ENCODE measurements at regions not wholly inside any gene's neighbourhood (a gene's known extent, or its start where the extent isn't known, plus 50 kb on each side); places are given as distances from the start of the nearest gene placed in this dataset.

DNA sequence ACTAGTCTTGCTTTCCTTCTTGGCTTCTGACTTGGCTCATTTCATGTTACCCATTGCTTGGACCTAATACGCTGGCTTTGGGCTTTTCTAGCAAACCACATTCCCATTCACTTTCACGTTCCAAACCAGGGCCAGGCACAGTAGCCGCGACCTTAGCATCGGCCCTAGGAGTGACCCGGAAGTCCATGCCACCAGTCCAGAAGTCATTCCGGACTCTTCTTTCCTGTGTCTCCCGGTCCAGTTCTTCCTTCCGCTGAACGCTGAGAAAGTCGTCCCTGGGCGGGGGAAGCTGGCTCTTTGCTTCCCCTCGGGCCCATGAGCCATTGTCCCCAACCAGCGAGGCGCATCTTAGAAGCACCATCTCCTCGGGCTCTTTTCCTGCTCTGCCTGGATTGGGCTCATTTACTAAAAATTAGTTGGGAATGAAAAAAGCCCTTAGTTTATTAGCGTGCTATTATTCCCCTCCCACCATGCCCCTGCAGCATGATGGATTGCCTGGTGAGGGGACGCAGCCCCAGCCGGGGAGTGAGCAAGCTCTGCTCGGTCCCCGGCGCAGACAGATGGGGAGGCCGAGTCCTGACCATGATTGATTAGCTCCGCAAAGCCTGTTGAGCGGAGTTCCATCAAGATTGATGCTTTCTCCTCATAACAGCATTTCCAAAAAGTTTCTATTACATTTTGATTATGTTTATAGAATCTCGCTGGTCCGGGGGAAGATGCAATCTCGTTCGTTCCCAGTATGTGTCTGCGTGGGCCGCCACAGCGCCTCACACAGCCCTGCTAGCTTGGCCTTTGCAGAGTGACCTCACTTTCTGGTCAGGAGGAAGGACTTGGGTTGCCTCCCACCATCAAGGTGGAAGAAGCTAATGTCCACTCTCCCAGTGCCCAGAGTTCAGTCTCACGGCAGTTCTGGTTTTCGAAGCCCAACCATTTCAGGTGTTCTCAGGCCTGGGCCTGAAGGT, 115.1 kb upstream of the TOP1 start:
- TF ChIP-seq, protein P1, sequence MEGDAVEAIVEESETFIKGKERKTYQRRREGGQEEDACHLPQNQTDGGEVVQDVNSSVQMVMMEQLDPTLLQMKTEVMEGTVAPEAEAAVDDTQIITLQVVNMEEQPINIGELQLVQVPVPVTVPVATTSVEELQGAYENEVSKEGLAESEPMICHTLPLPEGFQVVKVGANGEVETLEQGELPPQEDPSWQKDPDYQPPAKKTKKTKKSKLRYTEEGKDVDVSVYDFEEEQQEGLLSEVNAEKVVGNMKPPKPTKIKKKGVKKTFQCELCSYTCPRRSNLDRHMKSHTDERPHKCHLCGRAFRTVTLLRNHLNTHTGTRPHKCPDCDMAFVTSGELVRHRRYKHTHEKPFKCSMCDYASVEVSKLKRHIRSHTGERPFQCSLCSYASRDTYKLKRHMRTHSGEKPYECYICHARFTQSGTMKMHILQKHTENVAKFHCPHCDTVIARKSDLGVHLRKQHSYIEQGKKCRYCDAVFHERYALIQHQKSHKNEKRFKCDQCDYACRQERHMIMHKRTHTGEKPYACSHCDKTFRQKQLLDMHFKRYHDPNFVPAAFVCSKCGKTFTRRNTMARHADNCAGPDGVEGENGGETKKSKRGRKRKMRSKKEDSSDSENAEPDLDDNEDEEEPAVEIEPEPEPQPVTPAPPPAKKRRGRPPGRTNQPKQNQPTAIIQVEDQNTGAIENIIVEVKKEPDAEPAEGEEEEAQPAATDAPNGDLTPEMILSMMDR (IDR thresholded peaks at IDR 0.05; ENCODE audit: control extremely low read depth, extremely low read depth): no peak
- H3K27me3 ChIP-seq (ENCODE audit: control insufficient read depth in 3 of 3, insufficient read depth in 3 of 3, low read length in 2 of 3): no peaks in the 10 kb centered on the region
- no peaks in the 10 kb centered on the region for H3K4me1 ChIP-seq (ENCODE audit: control insufficient read depth in 5 of 5, insufficient read depth in 5 of 5, low read length in 5 of 5)
- DNase-seq (no peak), ATAC-seq (ENCODE audit: insufficient read depth, low FRiP score) (no peak)
- WGBS, 2 donors: 85 to 88% methylated on average over 34 of the region's 34 CpGs
- H3K36me3 ChIP-seq (ENCODE audit: control insufficient read depth in 4 of 4, insufficient read depth in 4 of 4, low read length in 4 of 4): no peaks in the 10 kb centered on the region
- H3K27ac ChIP-seq (ENCODE audit: low read depth in 1 of 2, low read length in 1 of 2): no peak overlapping the region
- peaks cover 0 to 4% (median 0%) of the 10 kb centered on the region in 4 donors for H3K9me3 ChIP-seq (ENCODE audit: control insufficient read depth in 4 of 4, insufficient read depth in 3 of 4, low read length in 3 of 4)
- H3K9ac ChIP-seq (ENCODE audit: insufficient read depth in 1 of 2, low read length in 2 of 2): no peak overlapping the region
- no peak overlapping the region for H3K4me3 ChIP-seq

DNA sequence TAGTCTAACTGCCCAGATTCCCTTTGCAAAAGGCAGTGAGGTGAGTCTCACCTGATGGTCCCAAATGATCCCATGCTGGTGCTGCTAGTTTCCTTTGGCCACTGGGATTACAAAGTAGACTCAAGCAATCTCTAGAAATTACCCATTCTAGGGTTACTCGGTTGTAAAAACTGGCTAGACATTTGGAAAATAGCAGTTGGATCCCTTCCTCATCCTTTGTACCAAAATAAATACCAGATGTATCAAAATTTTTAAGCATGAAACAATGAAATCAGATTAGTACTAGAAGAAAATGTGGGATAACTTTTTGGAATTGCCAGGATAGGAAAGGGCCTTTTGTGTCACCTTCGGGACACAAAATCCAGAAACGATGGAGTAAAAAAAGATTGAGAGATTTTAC, 112.9 kb upstream of the TOP1 start:
- TF ChIP-seq, protein P1 (IDR thresholded peaks at IDR 0.05; ENCODE audit: control extremely low read depth, extremely low read depth): no peak
- no peak for ATAC-seq (ENCODE audit: insufficient read depth, low FRiP score)
- H3K9me3 ChIP-seq (ENCODE audit: control insufficient read depth in 4 of 4, insufficient read depth in 3 of 4, low read length in 3 of 4): peaks cover 0 to 4% (median 0%) of the 10 kb centered on the region in 4 donors
- WGBS, 2 donors: 91 to 98% methylated on average over 3 of the region's 3 CpGs
- H3K36me3 ChIP-seq (ENCODE audit: control insufficient read depth in 4 of 4, insufficient read depth in 4 of 4, low read length in 4 of 4): no peaks in the 10 kb centered on the region
- H3K27ac ChIP-seq (ENCODE audit: low read depth in 1 of 2, low read length in 1 of 2): no peak overlapping the region
- DNase-seq: no peak
- no peaks in the 10 kb centered on the region for H3K27me3 ChIP-seq (ENCODE audit: control insufficient read depth in 3 of 3, insufficient read depth in 3 of 3, low read length in 2 of 3)
- no peak overlapping the region for H3K4me3 ChIP-seq
- no peak overlapping the region for H3K9ac ChIP-seq (ENCODE audit: insufficient read depth in 1 of 2, low read length in 2 of 2)
- H3K4me1 ChIP-seq (ENCODE audit: control insufficient read depth in 5 of 5, insufficient read depth in 5 of 5, low read length in 5 of 5): no peaks in the 10 kb centered on the region

DNA sequence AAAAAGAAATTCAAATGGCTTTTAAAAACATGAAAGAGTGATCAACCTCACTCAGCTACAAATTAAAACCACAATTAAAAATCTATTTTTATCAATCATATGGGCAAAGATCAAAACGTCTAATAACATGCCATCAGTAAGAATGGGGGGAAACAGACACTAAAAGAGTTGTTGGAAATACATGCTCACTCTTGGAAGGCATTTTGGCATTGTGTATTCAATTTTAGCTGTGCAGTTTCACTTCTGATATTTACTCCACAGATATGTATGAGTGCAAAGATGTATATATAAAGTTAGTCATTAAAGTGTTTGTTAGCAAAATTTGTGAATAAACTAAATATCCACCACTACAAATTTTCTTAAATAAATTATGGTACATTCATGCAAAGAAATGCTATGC, 112.3 kb upstream of the TOP1 start:
- DNase-seq (no peak), ATAC-seq (ENCODE audit: insufficient read depth, low FRiP score) (no peak)
- no peak overlapping the region for H3K27ac ChIP-seq (ENCODE audit: low read depth in 1 of 2, low read length in 1 of 2)
- H3K36me3 ChIP-seq (ENCODE audit: control insufficient read depth in 4 of 4, insufficient read depth in 4 of 4, low read length in 4 of 4): no peaks in the 10 kb centered on the region
- no peak overlapping the region for H3K4me3 ChIP-seq
- WGBS, 2 donors: 24 to 60% methylated on average over 1 of the region's 1 CpG
- no peaks in the 10 kb centered on the region for H3K4me1 ChIP-seq (ENCODE audit: control insufficient read depth in 5 of 5, insufficient read depth in 5 of 5, low read length in 5 of 5)
- H3K9ac ChIP-seq (ENCODE audit: insufficient read depth in 1 of 2, low read length in 2 of 2): no peak overlapping the region
- H3K27me3 ChIP-seq (ENCODE audit: control insufficient read depth in 3 of 3, insufficient read depth in 3 of 3, low read length in 2 of 3): no peaks in the 10 kb centered on the region
- H3K9me3 ChIP-seq (ENCODE audit: control insufficient read depth in 4 of 4, insufficient read depth in 3 of 4, low read length in 3 of 4): peaks cover 0 to under 1% (median 0%) of the 10 kb centered on the region in 4 donors
- TF ChIP-seq, protein P1 (IDR thresholded peaks at IDR 0.05; ENCODE audit: control extremely low read depth, extremely low read depth): no peak
